Mesendoderm (in vitro differentiated cells): ENCODE measurements at regions not wholly inside any gene's neighbourhood (a gene's known extent, or its start where the extent isn't known, plus 50 kb on each side); places are given as distances from the start of the nearest gene placed in this dataset.
"Not testable (repeated sequence)": the region's sequence is repeated elsewhere in the genome, so short reads cannot be mapped to it uniquely, and the experiment has no call there.

ENCODE experiments used
- DNase-seq: peaks from one replicate; pipeline ENCODE4 v3.0.0; 2013
- H2AK5ac ChIP-seq: 2 replicates; pipeline ENCODE4 v1.6.1; 2013; ENCODE audit warnings: low read length, inconsistent platforms
- H2BK120ac ChIP-seq: 2 replicates; pipeline ENCODE4 v1.6.1; 2013; ENCODE audit warnings: low read depth, mild to moderate bottlenecking, low read length, moderate library complexity, mixed read lengths
- H2BK15ac ChIP-seq: replicated peaks from 2 replicates; pipeline ENCODE4 v1.6.1; 2013; ENCODE audit warnings: low read depth, mild to moderate bottlenecking, moderate library complexity
- H2BK5ac ChIP-seq: 2 replicates; pipeline ENCODE4 v1.6.1; 2013; ENCODE audit warnings: low read length, inconsistent platforms
- H3K18ac ChIP-seq: 2 replicates; pipeline ENCODE4 v1.6.1; 2013; ENCODE audit warnings: mild to moderate bottlenecking, low read length, mixed read lengths
- H3K23ac ChIP-seq: one replicate; pipeline ENCODE4 v1.6.1; 2013; ENCODE audit warnings: low read length
- H3K27ac ChIP-seq: 2 replicates; pipeline ENCODE4 v1.5.1; 2013; ENCODE audit warnings: low read depth, mild to moderate bottlenecking, inconsistent platforms, low read length, moderate library complexity
- H3K27me3 ChIP-seq: 2 replicates; pipeline ENCODE4 v1.6.1; 2013; ENCODE audit warnings: low read length, control low read depth, mild to moderate bottlenecking, inconsistent platforms; ENCODE audit not compliant: insufficient read depth, poor library complexity
- H3K36me3 ChIP-seq: 2 replicates; pipeline ENCODE4 v1.6.1; 2013; ENCODE audit warnings: low read length, inconsistent platforms; ENCODE audit not compliant: control insufficient read depth, insufficient read depth
- H3K4ac ChIP-seq: one replicate; pipeline ENCODE4 v1.6.1; 2013; ENCODE audit warnings: low read depth, mild to moderate bottlenecking, low read length, moderate library complexity
- H3K4me1 ChIP-seq: 2 replicates; pipeline ENCODE4 v1.6.1; 2013; ENCODE audit warnings: low read depth, low read length, inconsistent platforms; ENCODE audit not compliant: control insufficient read depth
- H3K4me2 ChIP-seq: 2 replicates; pipeline ENCODE4 v1.6.1; 2013; ENCODE audit warnings: low read length
- H3K4me3 ChIP-seq: 2 replicates; pipeline ENCODE4 v1.5.1; 2013; ENCODE audit warnings: mild to moderate bottlenecking, low read length
- H3K56ac ChIP-seq: one replicate; pipeline ENCODE4 v1.6.1; 2013; ENCODE audit warnings: low read length
- H3K79me1 ChIP-seq: 2 replicates; pipeline ENCODE4 v1.6.1; 2013; ENCODE audit warnings: low read length, inconsistent platforms
- H3K79me2 ChIP-seq: 2 replicates; pipeline ENCODE4 v1.6.1; 2013; ENCODE audit warnings: mild to moderate bottlenecking, low read length; ENCODE audit not compliant: control insufficient read depth, insufficient read depth
- H3K9ac ChIP-seq: 2 replicates; pipeline ENCODE4 v1.6.1; 2013; ENCODE audit warnings: low read length, inconsistent platforms
- H4K5ac ChIP-seq: one replicate; pipeline ENCODE4 v1.6.1; 2013; ENCODE audit warnings: low read length
- H4K8ac ChIP-seq: one replicate; pipeline ENCODE4 v1.6.1; 2013; ENCODE audit warnings: low read depth, mild to moderate bottlenecking, control low read depth, low read length, moderate library complexity
- WGBS: extraction: QIAGEN DNeasy Blood & Tissue Kit; methylation state at CpG from one replicate; pipeline ENCODE4 v1.1.7; 2013; ENCODE audit warnings: low lambda C conversion rate, missing lambda C conversion rate; ENCODE audit not compliant: insufficient coverage; ENCODE audit errors: extremely low coverage; 5-methylcytosine and 5-hydroxymethylcytosine counted together

DNA sequence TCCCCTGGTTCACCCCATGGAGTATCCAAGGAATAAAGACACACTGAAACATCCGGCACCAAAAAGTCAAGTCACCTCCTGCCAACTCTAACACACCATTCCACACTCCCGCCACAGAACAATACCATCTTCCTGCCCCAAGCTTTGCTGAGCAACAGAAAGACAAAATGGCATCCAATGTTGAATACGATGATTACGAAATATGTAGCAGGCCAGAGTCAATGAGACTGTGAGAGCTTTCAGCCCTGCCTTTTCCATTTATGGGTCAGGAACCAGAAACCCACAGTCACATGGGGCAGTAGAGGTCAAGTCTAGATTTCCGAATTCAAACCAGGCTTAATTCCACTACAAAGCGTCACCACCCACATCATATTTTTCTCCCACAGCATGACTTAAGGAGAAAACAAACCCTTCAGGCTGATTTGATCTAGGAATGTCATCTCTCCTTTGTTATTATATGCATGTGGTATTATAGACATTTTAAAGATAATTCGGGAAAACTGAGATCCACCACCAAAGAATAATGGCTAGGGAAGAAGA lies 249.8 kb downstream of the SETD4 start:
- WGBS, result no CpG with 5 or more reads among the region's 7 CpGs
- H3K4me1 ChIP-seq, result peaks cover 2% of the 10 kb centered on the region
- H3K4me3 ChIP-seq, result no peak overlapping the region
- no peak overlapping the region for H3K4ac ChIP-seq
- DNase-seq, result no peak
- H2AK5ac ChIP-seq, result no peak overlapping the region
- H3K27me3 ChIP-seq, result no peaks in the 10 kb centered on the region
- H3K79me2 ChIP-seq, result no peaks in the 10 kb centered on the region
- no peak overlapping the region for H2BK120ac ChIP-seq
- no peak overlapping the region for H2BK5ac ChIP-seq
- no peaks in the 10 kb centered on the region for H3K36me3 ChIP-seq
- no peak overlapping the region for H4K8ac ChIP-seq
- no peak overlapping the region for H3K27ac ChIP-seq
- no peak overlapping the region for H4K5ac ChIP-seq
- H3K23ac ChIP-seq, result no peak overlapping the region
- no peak overlapping the region for H3K56ac ChIP-seq
- H3K79me1 ChIP-seq, result no peaks in the 10 kb centered on the region
- H3K9ac ChIP-seq, result no peak overlapping the region
- no peak overlapping the region for H3K4me2 ChIP-seq
- no peak overlapping the region for H2BK15ac ChIP-seq
- no peak overlapping the region for H3K18ac ChIP-seq

DNA sequence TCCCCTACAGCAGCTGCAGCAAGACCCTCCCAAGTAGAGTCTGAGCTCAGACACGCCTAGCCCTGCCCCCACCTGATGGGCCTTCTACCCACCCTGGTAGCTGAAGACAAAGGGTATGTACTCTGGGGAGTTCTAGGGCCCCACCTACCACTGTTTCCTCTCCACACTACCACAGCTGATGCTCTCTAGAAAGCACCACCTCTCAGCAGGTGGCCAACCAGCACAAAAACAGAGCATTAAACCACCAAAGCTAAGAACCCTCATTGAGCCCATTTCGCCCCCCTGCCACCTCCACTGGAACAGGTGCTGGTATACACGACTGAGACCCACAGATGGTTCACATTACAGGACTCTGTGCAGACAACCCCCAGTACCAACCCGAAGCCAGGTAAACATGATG lies 258.9 kb downstream of the SETD4 start:
- Histone ChIP-seq H2BK5ac (no peak overlapping the region), H3K36me3 (no peaks in the 10 kb centered on the region), H2BK15ac (no peak overlapping the region), H3K27me3 (no peaks in the 10 kb centered on the region), H3K79me1 (no peaks in the 10 kb centered on the region), H3K9ac (no peak overlapping the region), H2BK120ac (no peak overlapping the region), H3K27ac (no peak overlapping the region), H2AK5ac (no peak overlapping the region), H3K4me1 (no peaks in the 10 kb centered on the region), H3K56ac (no peak overlapping the region), H3K4me3 (no peak overlapping the region), H3K79me2 (no peaks in the 10 kb centered on the region), H3K4ac (no peak overlapping the region), H4K8ac (no peak overlapping the region), H4K5ac (no peak overlapping the region), H3K18ac (no peak overlapping the region), H3K4me2 (no peak overlapping the region), H3K23ac (no peak overlapping the region)
- WGBS, result no CpG with 5 or more reads among the region's 4 CpGs
- DNase-seq, result no peak

DNA sequence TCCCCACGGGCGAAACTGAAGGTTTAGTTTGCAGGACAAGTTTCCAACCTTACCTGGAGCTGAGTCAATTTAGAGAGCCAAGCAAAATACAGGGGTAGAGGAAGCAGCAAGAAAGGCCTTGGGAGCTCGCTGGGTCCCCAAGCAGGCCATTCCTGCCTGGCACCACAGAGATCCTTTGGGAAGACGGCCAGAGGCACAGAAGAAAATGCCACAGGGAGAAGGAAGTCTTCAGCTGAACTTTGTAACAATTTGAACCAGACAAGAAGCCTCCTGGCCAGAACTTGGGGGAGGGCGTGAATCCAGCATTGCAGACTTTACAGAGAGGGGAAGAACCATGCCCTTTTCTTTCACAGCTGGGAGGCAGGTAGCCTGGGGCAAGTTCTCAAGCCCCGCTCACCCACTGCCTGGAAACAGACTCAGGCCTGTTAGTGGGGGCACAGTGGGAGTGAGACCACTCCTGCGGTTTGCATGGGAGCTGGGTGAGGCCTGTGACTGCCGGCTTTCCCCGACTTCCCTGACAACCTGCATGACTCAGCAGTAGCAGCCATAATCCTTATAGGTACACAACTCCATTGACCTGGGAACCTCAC lies 259.4 kb downstream of the SETD4 start:
- H3K27me3 ChIP-seq, H3K4me3 ChIP-seq, H4K5ac ChIP-seq, H3K4me2 ChIP-seq, H3K9ac ChIP-seq, H4K8ac ChIP-seq, DNase-seq, H2BK15ac ChIP-seq, H2AK5ac ChIP-seq, H3K4ac ChIP-seq, H3K4me1 ChIP-seq, H2BK120ac ChIP-seq, H3K79me1 ChIP-seq, H3K23ac ChIP-seq, H2BK5ac ChIP-seq, H3K79me2 ChIP-seq, H3K36me3 ChIP-seq, H3K18ac ChIP-seq, H3K56ac ChIP-seq, H3K27ac ChIP-seq: not testable (repeated sequence)
- WGBS, result no CpG with 5 or more reads among the region's 9 CpGs

DNA sequence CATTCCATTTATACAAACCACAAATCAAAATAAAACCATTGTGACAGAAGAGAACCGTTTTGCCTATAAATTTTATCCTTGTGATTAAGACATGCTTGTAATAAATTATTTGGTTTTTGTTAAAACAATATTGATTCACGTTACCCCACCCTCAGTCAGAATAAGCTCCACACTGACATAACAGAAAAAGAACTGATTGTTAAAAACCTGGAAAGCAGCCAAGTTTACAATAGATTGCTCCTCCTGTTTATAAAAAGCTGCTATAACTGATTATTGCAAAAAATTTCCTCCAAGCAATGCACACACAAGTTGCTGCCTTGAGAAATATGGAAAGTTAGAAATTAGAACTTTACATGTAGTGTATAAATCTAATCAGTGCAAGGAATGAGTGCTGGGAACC lies 263.5 kb downstream of the SETD4 start:
- no peaks in the 10 kb centered on the region for H3K79me1 ChIP-seq
- no peak overlapping the region for H3K18ac ChIP-seq
- no peak overlapping the region for H2BK120ac ChIP-seq
- no peak overlapping the region for H3K23ac ChIP-seq
- no peaks in the 10 kb centered on the region for H3K27me3 ChIP-seq
- DNase-seq, result no peak
- H2AK5ac ChIP-seq, result no peak overlapping the region
- no peak overlapping the region for H3K4me3 ChIP-seq
- no peak overlapping the region for H2BK15ac ChIP-seq
- H3K4me1 ChIP-seq, result no peaks in the 10 kb centered on the region
- no CpG with 5 or more reads among the region's 2 CpGs for WGBS
- H4K8ac ChIP-seq, result no peak overlapping the region
- H3K36me3 ChIP-seq, result no peaks in the 10 kb centered on the region
- no peak overlapping the region for H3K56ac ChIP-seq
- H3K4me2 ChIP-seq, result no peak overlapping the region
- no peak overlapping the region for H4K5ac ChIP-seq
- H3K4ac ChIP-seq, result no peak overlapping the region
- no peaks in the 10 kb centered on the region for H3K79me2 ChIP-seq
- no peak overlapping the region for H2BK5ac ChIP-seq
- no peak overlapping the region for H3K9ac ChIP-seq
- no peak overlapping the region for H3K27ac ChIP-seq

DNA sequence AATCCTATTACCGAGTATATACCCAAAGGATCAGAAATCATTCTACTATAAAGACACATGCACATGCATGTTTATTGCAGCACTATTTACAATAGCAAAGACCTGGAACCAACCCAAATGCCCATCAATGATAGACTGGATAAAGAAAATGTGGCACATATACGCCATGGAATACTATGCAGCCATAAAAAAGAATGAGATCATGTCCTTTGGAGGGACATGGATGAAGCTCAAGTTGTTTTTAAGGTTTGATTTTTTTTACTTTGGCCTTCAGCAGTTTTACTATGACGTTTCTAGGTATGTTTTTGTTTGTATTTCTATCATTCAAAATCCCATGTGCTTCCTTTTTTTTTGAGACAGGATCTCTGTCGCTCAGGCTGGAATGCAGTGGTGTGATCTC lies 265.8 kb downstream of the SETD4 start:
- H4K8ac ChIP-seq, H3K36me3 ChIP-seq, H3K4me2 ChIP-seq, DNase-seq, H3K4ac ChIP-seq, H3K9ac ChIP-seq, H3K27me3 ChIP-seq, H4K5ac ChIP-seq, H3K23ac ChIP-seq, H3K4me1 ChIP-seq, H3K18ac ChIP-seq, H3K27ac ChIP-seq, H3K56ac ChIP-seq, H2BK15ac ChIP-seq, H2AK5ac ChIP-seq, H3K4me3 ChIP-seq, H3K79me2 ChIP-seq, H3K79me1 ChIP-seq, H2BK120ac ChIP-seq, H2BK5ac ChIP-seq: not testable (repeated sequence)
- WGBS, result no CpG with 5 or more reads among the region's 4 CpGs
